A673 (cell line): ENCODE measurements at regions not wholly inside any gene's neighbourhood (a gene's known extent, or its start where the extent isn't known, plus 50 kb on each side); places are given as distances from the start of the nearest gene placed in this dataset.
"Not testable (repeated sequence)": the region's sequence is repeated elsewhere in the genome, so short reads cannot be mapped to it uniquely, and the experiment has no call there.

Experiments
- BruUV-seq: library from RNA; stranded (reverse); fragments of 400-500 nt; replicated peaks from 2 replicates; lab custom pipeline; 2021; lab: Mats Ljungman, UMichigan
- CTCF ChIA-PET: fragments of 300-600 bp; sonication (Branson Sonifier 250); formaldehyde crosslinking; loops from one replicate; lab custom pipeline; 2022; ENCODE audit warnings: antibody characterized with exemption; lab: Charles Lee
- POLR2A ChIA-PET: fragments of 300-600 bp; sonication (Branson Sonifier 250); formaldehyde crosslinking; loops from one replicate; lab custom pipeline; 2022; ENCODE audit warnings: antibody characterized with exemption; ENCODE audit not compliant: low non-redundant PET; lab: Charles Lee
- DNase-seq: peaks from one replicate; pipeline ENCODE4 v3.0.0-alpha.2; 2015; ENCODE audit warnings: low spot score
- H3K27ac ChIP-seq: fragments of 200-600 bp; sonication (generic); 2 replicates; pipeline ENCODE4 v1.5.1; 2016; ENCODE audit warnings: mixed run types, low read depth, mild to moderate bottlenecking, mixed read lengths, antibody characterized with exemption, low read length; ENCODE audit not compliant: poor library complexity, severe bottlenecking
- H3K27me3 ChIP-seq: fragments of 200-600 bp; sonication (generic); replicated peaks from 2 replicates; pipeline ENCODE4 v1.6.1; 2017; ENCODE audit warnings: mixed run types, low read depth, mild to moderate bottlenecking, mixed read lengths, antibody characterized with exemption, low read length; ENCODE audit not compliant: insufficient read depth, poor library complexity
- H3K36me3 ChIP-seq: fragments of 200-600 bp; sonication (generic); 2 replicates; pipeline ENCODE4 v1.6.1; 2016; ENCODE audit warnings: mixed run types, mild to moderate bottlenecking, mixed read lengths, antibody characterized with exemption, low read length; ENCODE audit not compliant: insufficient read depth, poor library complexity, severe bottlenecking
- H3K4me1 ChIP-seq: fragments of 200-600 bp; sonication (generic); 2 replicates; pipeline ENCODE4 v1.6.1; 2017; ENCODE audit warnings: mixed run types, mild to moderate bottlenecking, mixed read lengths, antibody characterized with exemption, low read length; ENCODE audit not compliant: insufficient read depth, poor library complexity, severe bottlenecking
- H3K4me3 ChIP-seq: fragments of 200-600 bp; sonication (generic); 2 replicates; pipeline ENCODE4 v1.5.1; 2016; ENCODE audit warnings: low read depth, mixed run types, mild to moderate bottlenecking, mixed read lengths, low read length; ENCODE audit not compliant: poor library complexity, severe bottlenecking
- H3K9me3 ChIP-seq: fragments of 200-600 bp; sonication (generic); 2 replicates; pipeline ENCODE4 v1.6.1; 2016; ENCODE audit warnings: mixed run types, low read depth, mild to moderate bottlenecking, mixed read lengths, antibody characterized with exemption, low read length; ENCODE audit not compliant: poor library complexity, severe bottlenecking
- CTCF ChIP-seq: fragments of 300-800, 200-600 bp; sonication (generic); conservative IDR thresholded peaks from 2 replicates; pipeline ENCODE4 v1.5.1; 2017; ENCODE audit warnings: low read depth, mild to moderate bottlenecking, antibody characterized with exemption, low read length, moderate library complexity, mixed read lengths
- EZH2 ChIP-seq: fragments of 200-600 bp; sonication (generic); IDR thresholded peaks from 2 replicates; pipeline ENCODE4 v1.6.1; 2017; ENCODE audit warnings: borderline replicate concordance, low read depth, mild to moderate bottlenecking, mixed read lengths, antibody characterized with exemption, low read length; ENCODE audit not compliant: poor library complexity, severe bottlenecking
- intact Hi-C: fragments of 100-400 bp; cut with micrococcal nuclease; formaldehyde crosslinking; loops from one replicate; pipeline ENCODE4 v1.10.0; 2022; ENCODE audit not compliant: unreplicated experiment

GRCh38 chr1:96588416-96588995, 133.1 kb upstream of the PTBP2 start:
- POLR2A ChIA-PET, result no interaction called here
- BruUV-seq, result no TSS peak
- no peaks in the 10 kb centered on the region for H3K9me3 ChIP-seq

GRCh38 chr1:96595530-96595929, 126.1 kb upstream of the PTBP2 start:
- POLR2A ChIA-PET, H3K27ac ChIP-seq, H3K9me3 ChIP-seq, H3K27me3 ChIP-seq, BruUV-seq, intact Hi-C loops, H3K4me1 ChIP-seq, H3K4me3 ChIP-seq, H3K36me3 ChIP-seq, DNase-seq: not testable (repeated sequence)
- CTCF ChIA-PET, result interaction anchor here (0.6 kb wide), 1 partner anchor 231 kb away, joined by 4 read pairs; no protein-coding TSS in a partner anchor

More at GRCh38 chr1:96588416-96588995, 133.1 kb upstream of the PTBP2 start:
- TF ChIP-seq EZH2 (no peak), CTCF (no peak)
- intact Hi-C loops, result no loop called here
- CTCF ChIA-PET, result no interaction called here
- no peak for DNase-seq
- Histone ChIP-seq H3K27me3 (peaks cover 8% of the 10 kb centered on the region), H3K4me3 (no peak overlapping the region), H3K27ac (no peak overlapping the region), H3K4me1 (no peaks in the 10 kb centered on the region), H3K36me3 (no peaks in the 10 kb centered on the region)

- Histone ChIP-seq H3K36me3 (no peaks in the 10 kb centered on the region), H3K27ac (no peak overlapping the region), H3K9me3 (no peaks in the 10 kb centered on the region), H3K4me1 (no peaks in the 10 kb centered on the region), H3K27me3 (no peaks in the 10 kb centered on the region), H3K4me3 (no peak overlapping the region)
- no TSS peak for BruUV-seq
- CTCF ChIA-PET, result interaction anchor here (0.6 kb wide), 1 partner anchor 454 kb away, joined by 3 read pairs; no protein-coding TSS in a partner anchor
- POLR2A ChIA-PET, result interaction anchor here (0.7 kb wide), 1 partner anchor 1341 kb away, joined by 4 read pairs; no protein-coding TSS in a partner anchor
- intact Hi-C loops, result no loop called here
- no peak for TF ChIP-seq EZH2
- peak; percentile 87 for TF ChIP-seq CTCF
- peak; percentile 74 for DNase-seq
Measured at GRCh38 chr1:96596226-96596922, 125.2 kb upstream of the PTBP2 start.
